ENCODE measurements at regions not wholly inside any gene's neighbourhood (a gene's known extent, or its start where the extent isn't known, plus 50 kb on each side); places are given as distances from the start of the nearest gene placed in this dataset.

DNA sequence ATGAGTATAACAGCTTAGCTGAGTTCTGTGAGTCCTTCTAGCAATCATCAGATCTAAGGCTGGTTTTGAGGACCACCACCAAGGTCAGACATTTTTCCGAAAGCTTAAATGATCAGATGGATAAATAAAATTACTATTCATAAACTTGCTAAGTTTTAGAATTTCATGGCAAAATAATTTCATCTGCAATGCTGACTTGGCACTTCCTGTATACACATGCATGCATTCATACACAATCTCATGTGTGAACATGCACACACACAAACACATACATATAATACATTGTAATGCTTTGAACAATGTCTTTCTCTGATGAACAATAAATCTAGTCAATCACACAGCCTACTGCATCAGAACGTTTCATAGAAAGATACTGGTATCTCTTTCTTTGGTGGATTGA is 1068.3 kb downstream of the HACE1 start:
- TF ChIP-seq CTCF (IDR thresholded peaks at IDR 0.05) = no peak
- TF ChIP-seq POLR2A (IDR thresholded peaks at IDR 0.05; ENCODE audit: low read depth) = no peak
- TF ChIP-seq POLR2AphosphoS5 (IDR thresholded peaks at IDR 0.05) = no peak
- no peak for TF ChIP-seq EP300 (IDR thresholded peaks at IDR 0.05)

Data from esophagus muscularis mucosa (tissue), 4 donors.